SK-N-SH treated with all-trans-retinoic acid at 6 μM for 48 hours (cell line): ENCODE measurements at regions not wholly inside any gene's neighbourhood (a gene's known extent, or its start where the extent isn't known, plus 50 kb on each side); places are given as distances from the start of the nearest gene placed in this dataset.

Experiments
- ATAC-seq: fragments of 200-7000 bp; cut with Tn5 transposase; 3 replicates; pipeline ENCODE4 v1.9.1; 2020; ENCODE audit warnings: mild to moderate bottlenecking, moderate library complexity
- BACH2 ChIP-seq: fragments of 250-450 bp; sonication (Bioruptor Pico); IDR thresholded peaks from 2 replicates; pipeline ENCODE4 v1.9.0; 2021; ENCODE audit warnings: mild to moderate bottlenecking, borderline replicate concordance
- CSDC2 ChIP-seq: fragments of 250-450 bp; sonication (Bioruptor Pico); IDR thresholded peaks from 2 replicates; pipeline ENCODE4 v1.5.0; 2020; ENCODE audit warnings: mild to moderate bottlenecking, moderate library complexity
- ESRRG ChIP-seq: fragments of 250-450 bp; sonication (Bioruptor Pico); IDR thresholded peaks from 2 replicates; pipeline ENCODE4 v1.6.1; 2021; ENCODE audit warnings: mild to moderate bottlenecking
- GLIS3 ChIP-seq: fragments of 250-450 bp; sonication (Bioruptor Pico); IDR thresholded peaks from 2 replicates; pipeline ENCODE4 v1.5.0; 2020; ENCODE audit warnings: mild to moderate bottlenecking, moderate library complexity
- ISL1 ChIP-seq: fragments of 250-450 bp; sonication (Bioruptor Pico); IDR thresholded peaks from 2 replicates; pipeline ENCODE4 v2.1.2; 2022; ENCODE audit warnings: mild to moderate bottlenecking, moderate library complexity
- OSR1 ChIP-seq: fragments of 250-450 bp; sonication (Bioruptor Pico); IDR thresholded peaks from 2 replicates; pipeline ENCODE4 v1.8.0; 2022; ENCODE audit warnings: moderate library complexity, mild to moderate bottlenecking, inconsistent platforms
- PPARA ChIP-seq: fragments of 250-450 bp; sonication (Bioruptor Pico); IDR thresholded peaks from 2 replicates; pipeline ENCODE4 v1.5.0; 2020; ENCODE audit warnings: mild to moderate bottlenecking, borderline replicate concordance
- RARB ChIP-seq: fragments of 250-450 bp; sonication (Bioruptor Pico); IDR thresholded peaks from 2 replicates; pipeline ENCODE4 v1.8.0; 2021; ENCODE audit warnings: mild to moderate bottlenecking, moderate library complexity
- TCF4 ChIP-seq: fragments of 250-450 bp; sonication (Bioruptor Pico); IDR thresholded peaks from 2 replicates; pipeline ENCODE4 v1.8.0; 2021; ENCODE audit warnings: mild to moderate bottlenecking, moderate library complexity, borderline replicate concordance
- TOX ChIP-seq: fragments of 250-450 bp; sonication (Bioruptor Pico); IDR thresholded peaks from 2 replicates; pipeline ENCODE4 v1.8.0; 2021; ENCODE audit warnings: mild to moderate bottlenecking, moderate library complexity, borderline replicate concordance
- ZC3H10 ChIP-seq: fragments of 250-450 bp; sonication (Bioruptor Pico); IDR thresholded peaks from 2 replicates; pipeline ENCODE4 v1.5.1; 2021; ENCODE audit warnings: mild to moderate bottlenecking, moderate library complexity
- ZFP30 ChIP-seq: fragments of 450-650 bp; formaldehyde crosslinking; IDR thresholded peaks from 2 replicates; pipeline ENCODE4 v1.5.0; 2022; ENCODE audit warnings: mild to moderate bottlenecking, moderate library complexity
- ZNF565 ChIP-seq: fragments of 450-650 bp; formaldehyde crosslinking; conservative IDR thresholded peaks from 2 replicates; pipeline ENCODE4 v1.5.0; 2020; ENCODE audit warnings: low read depth, mild to moderate bottlenecking, moderate library complexity
- ZNF70 ChIP-seq: fragments of 450-650 bp; formaldehyde crosslinking; IDR thresholded peaks from 2 replicates; pipeline ENCODE4 v1.5.0; 2020; ENCODE audit warnings: mild to moderate bottlenecking, moderate library complexity
- ZNF8 ChIP-seq: fragments of 450-650 bp; formaldehyde crosslinking; IDR thresholded peaks from 2 replicates; pipeline ENCODE4 v1.5.0; 2020; ENCODE audit warnings: mild to moderate bottlenecking, moderate library complexity
- TF ChIP-seq, protein P1 (sequence below): fragments of 250-450 bp; sonication (Bioruptor Pico); IDR thresholded peaks from 2 replicates; pipeline ENCODE4 v1.5.0; 2020; ENCODE audit warnings: mild to moderate bottlenecking, moderate library complexity
- TF ChIP-seq, protein P2 (sequence below): fragments of 250-450 bp; sonication (Bioruptor Pico); IDR thresholded peaks from 2 replicates; pipeline ENCODE4 v1.8.0; 2021; ENCODE audit warnings: low read depth, mild to moderate bottlenecking, moderate library complexity, borderline replicate concordance
- TF ChIP-seq, protein P3 (sequence below): fragments of 250-450 bp; sonication (Bioruptor Pico); IDR thresholded peaks from 2 replicates; pipeline ENCODE4 v1.5.1; 2020; ENCODE audit warnings: low read depth, mild to moderate bottlenecking, moderate library complexity
- TF ChIP-seq, protein P4 (sequence below): fragments of 250-450 bp; sonication (Bioruptor Pico); IDR thresholded peaks from 2 replicates; pipeline ENCODE4 v1.5.1; 2021; ENCODE audit warnings: mild to moderate bottlenecking, moderate library complexity
- TF ChIP-seq, protein P5 (sequence below): fragments of 250-450 bp; sonication (Bioruptor Pico); IDR thresholded peaks from 2 replicates; pipeline ENCODE4 v1.8.0; 2020; ENCODE audit warnings: mild to moderate bottlenecking, moderate library complexity, borderline replicate concordance

DNA sequence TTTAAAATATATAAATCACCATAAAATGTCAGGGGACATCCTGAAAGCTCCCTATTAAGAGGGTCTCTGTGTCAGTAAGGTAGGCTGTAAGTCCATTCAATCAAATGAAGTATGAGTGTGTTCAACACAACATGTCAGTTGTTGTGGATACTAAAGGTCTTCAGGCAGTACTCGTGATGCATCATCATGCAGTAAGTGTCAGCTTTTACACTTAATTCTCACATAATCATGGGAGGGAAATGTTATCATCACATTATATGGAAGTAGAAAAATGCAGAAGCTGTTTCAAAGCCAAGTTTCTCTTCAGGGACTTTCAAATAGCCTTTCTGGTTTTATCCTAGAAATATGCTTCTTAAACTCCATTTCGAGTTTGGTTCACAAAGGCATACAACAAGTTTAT is 477.1 kb upstream of the ID2 start (continued):
- TF ChIP-seq, protein P1, sequence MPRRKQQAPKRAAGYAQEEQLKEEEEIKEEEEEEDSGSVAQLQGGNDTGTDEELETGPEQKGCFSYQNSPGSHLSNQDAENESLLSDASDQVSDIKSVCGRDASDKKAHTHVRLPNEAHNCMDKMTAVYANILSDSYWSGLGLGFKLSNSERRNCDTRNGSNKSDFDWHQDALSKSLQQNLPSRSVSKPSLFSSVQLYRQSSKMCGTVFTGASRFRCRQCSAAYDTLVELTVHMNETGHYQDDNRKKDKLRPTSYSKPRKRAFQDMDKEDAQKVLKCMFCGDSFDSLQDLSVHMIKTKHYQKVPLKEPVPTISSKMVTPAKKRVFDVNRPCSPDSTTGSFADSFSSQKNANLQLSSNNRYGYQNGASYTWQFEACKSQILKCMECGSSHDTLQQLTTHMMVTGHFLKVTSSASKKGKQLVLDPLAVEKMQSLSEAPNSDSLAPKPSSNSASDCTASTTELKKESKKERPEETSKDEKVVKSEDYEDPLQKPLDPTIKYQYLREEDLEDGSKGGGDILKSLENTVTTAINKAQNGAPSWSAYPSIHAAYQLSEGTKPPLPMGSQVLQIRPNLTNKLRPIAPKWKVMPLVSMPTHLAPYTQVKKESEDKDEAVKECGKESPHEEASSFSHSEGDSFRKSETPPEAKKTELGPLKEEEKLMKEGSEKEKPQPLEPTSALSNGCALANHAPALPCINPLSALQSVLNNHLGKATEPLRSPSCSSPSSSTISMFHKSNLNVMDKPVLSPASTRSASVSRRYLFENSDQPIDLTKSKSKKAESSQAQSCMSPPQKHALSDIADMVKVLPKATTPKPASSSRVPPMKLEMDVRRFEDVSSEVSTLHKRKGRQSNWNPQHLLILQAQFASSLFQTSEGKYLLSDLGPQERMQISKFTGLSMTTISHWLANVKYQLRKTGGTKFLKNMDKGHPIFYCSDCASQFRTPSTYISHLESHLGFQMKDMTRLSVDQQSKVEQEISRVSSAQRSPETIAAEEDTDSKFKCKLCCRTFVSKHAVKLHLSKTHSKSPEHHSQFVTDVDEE (CRISPR knock-in tag), result no peak
- TF ChIP-seq, protein P2, sequence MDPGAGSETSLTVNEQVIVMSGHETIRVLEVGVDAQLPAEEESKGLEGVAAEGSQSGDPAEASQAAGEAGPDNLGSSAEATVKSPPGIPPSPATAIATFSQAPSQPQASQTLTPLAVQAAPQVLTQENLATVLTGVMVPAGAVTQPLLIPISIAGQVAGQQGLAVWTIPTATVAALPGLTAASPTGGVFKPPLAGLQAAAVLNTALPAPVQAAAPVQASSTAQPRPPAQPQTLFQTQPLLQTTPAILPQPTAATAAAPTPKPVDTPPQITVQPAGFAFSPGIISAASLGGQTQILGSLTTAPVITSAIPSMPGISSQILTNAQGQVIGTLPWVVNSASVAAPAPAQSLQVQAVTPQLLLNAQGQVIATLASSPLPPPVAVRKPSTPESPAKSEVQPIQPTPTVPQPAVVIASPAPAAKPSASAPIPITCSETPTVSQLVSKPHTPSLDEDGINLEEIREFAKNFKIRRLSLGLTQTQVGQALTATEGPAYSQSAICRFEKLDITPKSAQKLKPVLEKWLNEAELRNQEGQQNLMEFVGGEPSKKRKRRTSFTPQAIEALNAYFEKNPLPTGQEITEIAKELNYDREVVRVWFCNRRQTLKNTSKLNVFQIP (CRISPR knock-in tag), result no peak
- no peak for TF ChIP-seq RARB (CRISPR knock-in tag)
- no peak for TF ChIP-seq ESRRG (CRISPR knock-in tag)

DNA sequence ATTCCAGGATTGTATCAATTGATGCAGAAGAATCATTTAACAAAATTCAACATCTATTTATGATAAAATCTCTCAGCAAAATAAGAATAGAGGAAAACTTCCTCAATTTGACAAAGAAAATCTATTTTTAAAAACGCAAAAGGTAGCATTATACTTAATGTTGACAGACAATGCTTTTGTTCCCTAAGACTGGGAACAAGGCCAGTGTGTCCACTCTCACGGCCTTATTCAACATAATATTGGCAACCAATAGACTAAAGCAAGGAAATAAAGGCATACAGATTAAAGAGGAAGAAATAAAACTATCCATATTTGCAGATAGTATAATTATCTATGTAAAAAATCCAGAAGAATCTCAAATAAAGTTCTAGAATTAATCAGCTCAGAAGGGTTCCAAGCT is 472.4 kb upstream of the ID2 start:
- no peak for ATAC-seq
- TF ChIP-seq ZFP30 (CRISPR knock-in tag) (no peak), ZNF565 (CRISPR knock-in tag) (no peak), ZC3H10 (CRISPR knock-in tag) (no peak), RARB (CRISPR knock-in tag) (no peak), ESRRG (CRISPR knock-in tag) (no peak), PPARA (CRISPR knock-in tag) (no peak), CSDC2 (CRISPR knock-in tag) (no peak), ZNF70 (CRISPR knock-in tag) (no peak), GLIS3 (CRISPR knock-in tag) (no peak), OSR1 (CRISPR knock-in tag) (no peak), ISL1 (CRISPR knock-in tag) (no peak), TOX (CRISPR knock-in tag) (no peak), BACH2 (CRISPR knock-in tag) (no peak)
- TF ChIP-seq, protein P3, sequence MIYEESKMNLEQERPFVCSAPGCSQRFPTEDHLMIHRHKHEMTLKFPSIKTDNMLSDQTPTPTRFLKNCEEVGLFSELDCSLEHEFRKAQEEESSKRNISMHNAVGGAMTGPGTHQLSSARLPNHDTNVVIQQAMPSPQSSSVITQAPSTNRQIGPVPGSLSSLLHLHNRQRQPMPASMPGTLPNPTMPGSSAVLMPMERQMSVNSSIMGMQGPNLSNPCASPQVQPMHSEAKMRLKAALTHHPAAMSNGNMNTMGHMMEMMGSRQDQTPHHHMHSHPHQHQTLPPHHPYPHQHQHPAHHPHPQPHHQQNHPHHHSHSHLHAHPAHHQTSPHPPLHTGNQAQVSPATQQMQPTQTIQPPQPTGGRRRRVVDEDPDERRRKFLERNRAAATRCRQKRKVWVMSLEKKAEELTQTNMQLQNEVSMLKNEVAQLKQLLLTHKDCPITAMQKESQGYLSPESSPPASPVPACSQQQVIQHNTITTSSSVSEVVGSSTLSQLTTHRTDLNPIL (CRISPR knock-in tag), result no peak
- TF ChIP-seq, protein P4, sequence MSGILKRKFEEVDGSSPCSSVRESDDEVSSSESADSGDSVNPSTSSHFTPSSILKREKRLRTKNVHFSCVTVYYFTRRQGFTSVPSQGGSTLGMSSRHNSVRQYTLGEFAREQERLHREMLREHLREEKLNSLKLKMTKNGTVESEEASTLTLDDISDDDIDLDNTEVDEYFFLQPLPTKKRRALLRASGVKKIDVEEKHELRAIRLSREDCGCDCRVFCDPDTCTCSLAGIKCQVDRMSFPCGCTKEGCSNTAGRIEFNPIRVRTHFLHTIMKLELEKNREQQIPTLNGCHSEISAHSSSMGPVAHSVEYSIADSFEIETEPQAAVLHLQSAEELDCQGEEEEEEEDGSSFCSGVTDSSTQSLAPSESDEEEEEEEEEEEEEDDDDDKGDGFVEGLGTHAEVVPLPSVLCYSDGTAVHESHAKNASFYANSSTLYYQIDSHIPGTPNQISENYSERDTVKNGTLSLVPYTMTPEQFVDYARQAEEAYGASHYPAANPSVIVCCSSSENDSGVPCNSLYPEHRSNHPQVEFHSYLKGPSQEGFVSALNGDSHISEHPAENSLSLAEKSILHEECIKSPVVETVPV (CRISPR knock-in tag), result no peak
- TF ChIP-seq, protein P5, sequence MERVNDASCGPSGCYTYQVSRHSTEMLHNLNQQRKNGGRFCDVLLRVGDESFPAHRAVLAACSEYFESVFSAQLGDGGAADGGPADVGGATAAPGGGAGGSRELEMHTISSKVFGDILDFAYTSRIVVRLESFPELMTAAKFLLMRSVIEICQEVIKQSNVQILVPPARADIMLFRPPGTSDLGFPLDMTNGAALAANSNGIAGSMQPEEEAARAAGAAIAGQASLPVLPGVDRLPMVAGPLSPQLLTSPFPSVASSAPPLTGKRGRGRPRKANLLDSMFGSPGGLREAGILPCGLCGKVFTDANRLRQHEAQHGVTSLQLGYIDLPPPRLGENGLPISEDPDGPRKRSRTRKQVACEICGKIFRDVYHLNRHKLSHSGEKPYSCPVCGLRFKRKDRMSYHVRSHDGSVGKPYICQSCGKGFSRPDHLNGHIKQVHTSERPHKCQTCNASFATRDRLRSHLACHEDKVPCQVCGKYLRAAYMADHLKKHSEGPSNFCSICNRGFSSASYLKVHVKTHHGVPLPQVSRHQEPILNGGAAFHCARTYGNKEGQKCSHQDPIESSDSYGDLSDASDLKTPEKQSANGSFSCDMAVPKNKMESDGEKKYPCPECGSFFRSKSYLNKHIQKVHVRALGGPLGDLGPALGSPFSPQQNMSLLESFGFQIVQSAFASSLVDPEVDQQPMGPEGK (CRISPR knock-in tag), result no peak
- TF ChIP-seq, protein P2 (CRISPR knock-in tag), result no peak

DNA sequence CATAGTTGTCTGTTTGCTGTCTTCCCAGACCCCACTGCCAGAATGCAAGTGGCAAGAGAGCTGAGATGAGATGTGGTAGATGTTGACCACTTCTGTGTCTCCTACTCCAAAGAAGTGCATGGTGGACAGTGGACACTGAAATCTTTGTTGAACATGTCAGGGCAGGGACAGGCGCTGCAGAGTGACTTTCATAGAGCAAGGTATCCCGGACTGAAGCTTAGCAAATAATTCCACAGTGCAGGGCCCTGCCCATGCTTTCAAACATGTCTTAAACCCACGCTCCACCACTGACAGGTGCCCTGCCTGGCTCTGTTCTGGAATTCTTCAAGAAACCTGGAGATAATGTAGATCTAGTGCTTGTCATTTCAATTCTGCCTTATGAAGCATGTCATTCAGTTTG is 470.5 kb upstream of the ID2 start:
- ATAC-seq, result no peak
- TF ChIP-seq ZFP30 (CRISPR knock-in tag) (no peak), ZNF70 (CRISPR knock-in tag) (no peak), ESRRG (CRISPR knock-in tag) (no peak), TCF4 (CRISPR knock-in tag) (no peak), ZNF8 (CRISPR knock-in tag) (no peak), ISL1 (CRISPR knock-in tag) (no peak)
- TF ChIP-seq, protein P1 (CRISPR knock-in tag), result no peak
- TF ChIP-seq, protein P5 (CRISPR knock-in tag), result no peak
